HG03045 (cell line): ENCODE measurements at regions not wholly inside any gene's neighbourhood (a gene's known extent, or its start where the extent isn't known, plus 50 kb on each side); places are given as distances from the start of the nearest gene placed in this dataset.

ENCODE experiments used
- ATAC-seq: cut with Tn5 transposase; IDR thresholded peaks from one replicate; pipeline ENCODE4 v1.9.1; 2021; ENCODE audit warnings: mild to moderate bottlenecking, moderate library complexity; ENCODE audit not compliant: unreplicated experiment

DNA sequence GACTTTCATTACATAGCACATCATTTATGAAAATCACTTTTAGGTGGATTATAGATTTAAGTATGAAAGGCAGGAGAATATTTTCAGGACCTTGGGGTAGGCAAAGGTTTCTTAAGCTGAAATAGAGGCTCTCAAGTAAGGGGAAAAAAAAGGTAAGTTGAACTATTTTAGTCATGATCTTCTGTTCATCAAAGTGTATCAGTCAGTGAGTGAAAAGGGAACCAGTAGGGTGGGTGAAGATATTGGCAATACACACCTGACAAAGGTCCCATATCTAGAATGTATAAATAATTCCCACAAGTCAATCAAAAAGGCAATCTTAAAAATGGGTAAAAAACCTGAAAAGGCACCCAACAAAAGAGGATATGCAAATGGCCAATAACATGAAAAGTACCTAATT is 218.6 kb downstream of the KLF13 start:
- ATAC-seq: no peak

DNA sequence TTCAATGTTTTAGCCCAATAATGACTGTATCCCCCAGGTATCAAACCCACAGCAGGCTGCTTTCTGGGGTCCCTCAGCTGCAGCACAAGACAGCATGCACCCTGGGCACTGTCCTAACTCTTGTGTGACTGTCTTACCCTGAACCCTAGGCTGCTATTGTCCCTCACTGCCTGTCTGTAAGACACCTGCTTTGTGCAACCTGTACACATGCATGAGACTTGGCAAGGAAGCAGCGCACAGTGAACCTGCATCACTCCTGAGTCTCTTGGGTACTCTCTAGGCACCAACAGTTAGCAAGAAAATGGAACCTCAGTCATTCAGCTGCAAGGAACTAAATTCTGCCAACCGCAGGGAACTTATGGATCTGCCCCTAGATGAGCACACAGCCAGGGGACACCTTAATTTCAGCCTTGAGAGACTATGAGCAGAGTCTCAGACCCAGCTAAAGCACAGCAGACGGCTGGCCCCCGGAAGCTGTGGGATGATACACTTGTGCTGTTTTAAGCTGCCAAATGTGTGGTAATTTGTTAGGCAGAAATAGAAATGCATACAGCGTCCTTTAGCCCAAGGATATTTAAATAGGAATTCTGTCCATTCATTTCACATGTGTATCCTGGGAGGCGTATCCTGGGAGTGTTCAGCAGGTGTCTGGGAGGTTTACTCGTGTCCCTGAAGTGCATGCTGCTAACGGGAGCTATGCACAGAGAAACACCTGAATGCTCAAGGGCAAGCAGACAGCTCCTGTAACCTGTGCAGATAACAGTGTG is 223.8 kb downstream of the KLF13 start:
- no peak for ATAC-seq

DNA sequence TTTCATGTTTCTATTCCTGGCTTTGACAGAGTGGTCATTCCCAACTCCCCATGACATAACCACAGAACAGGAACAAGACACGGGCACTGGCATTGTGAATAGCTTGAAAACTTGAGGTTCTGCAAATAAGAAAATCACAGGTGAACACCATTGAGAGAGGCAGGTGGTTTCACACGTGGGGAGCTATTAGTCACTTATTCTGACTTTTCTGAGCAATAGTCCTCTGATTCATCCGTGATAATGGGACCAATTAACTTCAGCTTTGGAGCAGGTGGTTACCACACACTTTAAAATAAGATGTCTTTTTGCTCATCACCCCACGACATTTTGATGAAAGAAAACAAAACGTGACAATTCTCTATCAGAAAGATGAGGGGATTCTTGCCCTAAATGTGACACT is 224.7 kb downstream of the KLF13 start:
- ATAC-seq: no peak

DNA sequence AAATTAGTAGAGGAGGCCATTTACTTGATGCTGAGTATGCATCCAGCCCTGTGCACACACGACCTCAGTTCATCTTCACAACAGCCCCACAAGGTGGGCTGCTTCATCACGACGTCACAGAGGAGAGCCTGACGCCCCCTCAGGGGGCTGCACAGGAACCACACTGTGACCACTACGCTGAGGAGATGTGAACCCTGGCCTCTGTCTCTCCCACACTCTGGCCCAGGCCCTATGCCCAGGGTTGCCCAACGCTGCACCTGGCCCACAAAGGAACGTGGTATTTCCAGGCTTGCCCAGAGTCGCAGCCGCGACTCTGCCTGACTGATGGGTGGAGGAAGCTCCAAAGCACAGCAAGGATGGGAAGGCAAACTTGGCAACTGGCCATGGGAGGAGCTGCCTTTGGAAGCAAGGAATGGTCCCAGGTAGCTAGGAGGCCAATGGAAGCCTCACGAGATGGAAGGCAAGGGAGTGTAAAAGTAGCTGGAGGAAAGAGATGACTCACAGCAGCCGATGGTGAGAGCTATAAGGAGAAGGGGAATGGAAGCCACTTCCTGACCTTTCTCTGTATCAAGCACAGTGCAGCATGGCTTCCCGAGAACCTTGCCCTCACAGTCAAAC is 226.0 kb downstream of the KLF13 start:
- no peak for ATAC-seq

DNA sequence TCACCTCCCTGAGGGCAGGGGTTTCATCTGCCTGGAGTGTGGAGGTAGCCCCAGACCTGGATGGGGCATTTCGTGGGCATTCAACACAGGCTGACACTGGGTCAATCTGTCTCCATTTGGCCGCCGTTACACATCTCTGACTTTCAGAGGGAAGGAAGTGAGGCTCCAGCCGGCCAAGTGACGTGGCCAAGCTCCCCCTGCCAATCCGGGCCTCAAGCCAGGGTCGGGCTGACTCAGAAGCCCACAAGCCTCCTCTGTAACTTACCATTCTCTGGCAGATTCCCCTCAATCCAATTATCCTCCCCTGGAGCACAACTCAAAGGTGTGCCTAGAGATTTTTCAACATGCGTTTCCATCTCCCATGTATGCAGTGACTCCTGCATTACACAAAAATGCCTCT is 227.6 kb downstream of the KLF13 start:
- no peak for ATAC-seq

DNA sequence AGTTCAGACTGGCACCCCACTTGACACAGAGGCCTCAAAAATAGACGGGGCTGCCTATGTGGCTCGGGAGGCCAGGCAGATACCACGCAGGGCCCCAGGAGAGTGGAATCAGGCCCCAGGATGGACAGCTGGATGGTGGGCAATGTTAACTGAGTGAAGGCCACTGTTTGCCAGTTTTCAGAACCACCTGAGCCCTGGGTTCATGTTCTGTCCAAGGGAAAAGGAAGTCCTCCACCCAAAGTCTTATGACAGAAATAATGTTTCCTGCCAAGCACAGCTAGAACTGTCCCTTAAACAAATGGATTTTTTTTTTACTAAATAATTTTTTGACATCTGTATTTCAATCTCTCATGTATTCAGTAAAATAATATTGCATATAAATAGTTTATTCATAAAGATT is 228.4 kb downstream of the KLF13 start:
- no peak for ATAC-seq

DNA sequence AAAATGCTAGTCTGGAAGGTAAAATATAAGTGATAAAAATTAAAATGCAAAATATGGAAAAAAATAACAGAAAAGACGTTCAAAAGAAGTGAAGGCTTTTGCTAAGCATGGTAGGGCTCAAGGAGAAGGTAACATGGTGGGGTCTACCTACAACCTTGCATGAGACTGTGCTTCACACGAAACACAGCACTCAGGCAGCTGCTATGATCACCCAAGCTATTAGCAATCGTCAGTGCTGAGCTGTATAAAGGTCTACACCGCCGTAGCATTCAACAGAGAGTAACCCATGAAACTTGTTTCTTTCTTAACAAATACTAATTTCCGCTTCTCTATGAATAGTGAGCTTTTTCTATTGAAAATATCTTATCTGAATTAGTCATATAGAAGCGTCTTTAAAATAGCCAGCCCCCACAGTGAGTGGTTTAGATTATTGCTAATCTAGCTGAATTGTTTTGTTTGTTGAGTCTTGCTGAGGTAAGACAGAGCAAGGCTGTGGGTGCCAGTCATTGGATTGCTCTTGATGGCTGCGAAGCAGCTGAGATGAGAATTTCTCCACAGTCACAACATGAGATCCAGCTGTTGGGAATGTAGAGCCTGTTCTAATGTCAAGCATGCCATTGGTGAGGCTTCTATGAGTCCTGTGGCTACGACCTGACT is 230.0 kb downstream of the KLF13 start:
- no peak for ATAC-seq

DNA sequence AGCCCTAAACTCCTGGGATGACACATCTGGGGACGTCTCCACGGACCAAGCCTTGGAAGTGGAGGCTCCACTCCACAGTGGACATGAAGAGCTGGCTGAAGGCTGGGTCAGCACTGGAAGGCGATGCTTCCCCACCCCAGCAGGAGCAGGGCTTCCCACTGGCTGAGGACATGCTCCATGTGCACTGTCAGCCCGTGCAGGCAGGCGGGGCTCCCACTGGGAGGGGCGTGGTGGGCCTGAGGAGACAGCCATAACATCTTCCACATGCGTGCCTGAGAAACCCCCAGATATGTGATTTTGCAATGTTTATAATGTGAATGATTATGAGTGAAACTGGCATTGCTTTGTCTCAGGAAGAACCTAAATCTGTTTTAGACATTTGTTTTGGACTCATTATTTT is 231.3 kb downstream of the KLF13 start:
- ATAC-seq: no peak

DNA sequence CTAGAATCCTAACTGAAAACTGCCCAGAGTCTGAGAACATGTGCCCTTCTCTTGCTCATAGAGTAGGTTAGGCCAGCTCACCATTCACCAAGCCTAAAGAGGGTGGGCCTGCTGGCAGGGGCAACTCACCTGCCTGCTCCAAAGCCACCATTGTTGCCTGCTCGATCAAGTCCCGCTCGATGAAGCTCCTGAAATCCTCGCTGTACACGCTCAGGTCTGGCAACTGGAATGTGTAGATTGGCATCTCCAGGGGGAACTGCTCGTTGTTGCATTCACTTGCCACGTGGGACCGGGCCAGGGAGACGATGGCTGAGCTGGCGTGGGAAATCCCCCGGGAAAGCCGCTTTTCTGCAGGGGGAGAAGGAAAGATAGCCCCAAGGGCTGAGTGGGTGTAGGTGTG is 232.2 kb downstream of the KLF13 start:
- ATAC-seq: no peak

DNA sequence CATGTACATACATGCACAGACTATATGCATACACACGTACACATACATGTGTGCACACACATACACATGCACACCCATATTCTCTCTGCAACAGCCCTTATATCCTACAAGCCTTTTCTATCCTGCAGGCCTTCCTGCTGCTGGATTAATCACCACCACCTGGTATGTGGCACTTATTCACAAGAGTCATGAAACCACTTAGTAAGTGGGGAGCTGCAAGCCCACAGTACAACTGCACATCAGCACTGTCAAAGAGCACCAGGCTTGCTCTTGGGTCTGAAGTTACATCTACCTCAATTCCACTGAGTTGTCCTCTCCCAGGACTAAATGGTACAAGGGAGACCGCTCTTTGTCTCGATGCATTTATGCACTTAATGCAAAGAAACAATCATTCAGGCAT is 233.2 kb downstream of the KLF13 start:
- ATAC-seq: no peak

DNA sequence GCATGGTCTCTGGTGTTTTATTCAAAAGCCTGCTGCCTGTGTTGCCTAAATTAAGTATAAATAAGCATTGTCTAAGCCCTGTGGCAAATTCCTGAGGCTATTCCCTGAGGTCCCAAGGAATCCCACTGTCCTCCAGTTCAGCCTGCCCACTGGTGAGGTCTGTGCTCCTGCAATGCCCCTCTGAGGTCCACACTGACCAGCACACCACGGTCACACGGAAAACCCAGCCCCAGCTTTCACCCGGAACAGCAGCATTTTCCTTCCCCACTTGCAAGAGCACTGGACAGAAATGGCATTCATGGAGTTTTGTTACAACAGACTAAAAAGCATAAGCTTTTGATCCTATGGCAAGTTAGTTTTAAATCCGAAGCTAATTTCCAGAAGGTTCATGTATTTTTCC is 234.0 kb downstream of the KLF13 start:
- ATAC-seq: no peak

DNA sequence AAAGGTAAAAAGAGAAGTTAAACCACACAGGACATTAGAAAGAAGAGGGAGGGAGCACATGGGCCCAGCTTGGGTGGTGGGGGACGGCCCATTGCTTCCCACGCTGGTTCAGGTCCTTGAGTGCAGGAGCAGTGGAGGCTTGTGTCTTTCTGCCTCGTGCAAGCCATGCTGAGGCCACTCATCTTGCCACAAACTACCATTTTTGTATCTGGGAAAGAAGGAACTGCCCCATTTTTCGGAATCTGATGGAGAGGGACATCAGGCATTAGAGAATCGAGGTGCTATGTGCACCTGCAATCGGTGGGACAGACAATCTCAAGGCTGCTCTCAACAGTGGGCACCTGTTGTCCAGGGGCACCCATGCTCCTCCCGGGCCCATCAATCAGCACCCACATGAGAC is 234.5 kb downstream of the KLF13 start:
- no peak for ATAC-seq

DNA sequence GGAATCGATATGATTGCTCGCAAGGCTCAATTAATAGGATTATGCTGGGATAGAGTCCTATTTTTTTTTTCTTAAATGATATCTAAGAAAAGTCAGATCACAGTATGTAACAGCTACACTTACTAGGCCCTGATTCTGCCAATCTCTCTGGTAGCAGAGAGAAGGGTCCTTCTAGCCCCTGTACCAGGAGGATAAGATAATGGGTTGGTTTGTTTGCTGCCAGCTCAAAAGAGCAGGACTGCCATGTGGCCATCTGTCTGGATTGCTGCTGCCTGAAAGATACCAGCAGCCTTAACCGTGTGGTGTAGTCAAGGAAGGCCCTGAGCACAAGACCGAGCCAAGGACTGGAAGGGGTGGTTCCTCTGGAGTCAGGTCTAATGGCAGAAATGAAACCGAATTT is 236.4 kb downstream of the KLF13 start:
- ATAC-seq: no peak

DNA sequence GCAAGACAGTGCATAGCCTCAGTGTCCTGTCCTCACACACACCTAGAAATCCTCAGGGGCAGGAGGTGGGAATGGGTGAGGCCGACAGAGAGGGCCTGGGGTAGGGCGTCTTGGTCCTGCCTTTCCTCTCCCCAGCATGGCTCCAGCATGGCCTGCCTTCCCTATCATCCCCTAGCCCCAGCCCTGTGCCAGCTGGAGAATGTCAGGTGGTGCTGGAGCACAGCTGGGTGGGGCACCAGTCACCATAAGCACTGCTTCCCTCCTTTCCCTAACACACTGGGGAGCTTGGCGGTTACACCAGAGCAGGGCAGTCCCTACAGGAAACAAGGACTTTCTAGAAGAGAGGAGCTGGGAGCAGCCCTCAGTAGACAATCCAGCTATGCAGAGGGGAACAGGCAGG is 236.8 kb downstream of the KLF13 start:
- no peak for ATAC-seq

DNA sequence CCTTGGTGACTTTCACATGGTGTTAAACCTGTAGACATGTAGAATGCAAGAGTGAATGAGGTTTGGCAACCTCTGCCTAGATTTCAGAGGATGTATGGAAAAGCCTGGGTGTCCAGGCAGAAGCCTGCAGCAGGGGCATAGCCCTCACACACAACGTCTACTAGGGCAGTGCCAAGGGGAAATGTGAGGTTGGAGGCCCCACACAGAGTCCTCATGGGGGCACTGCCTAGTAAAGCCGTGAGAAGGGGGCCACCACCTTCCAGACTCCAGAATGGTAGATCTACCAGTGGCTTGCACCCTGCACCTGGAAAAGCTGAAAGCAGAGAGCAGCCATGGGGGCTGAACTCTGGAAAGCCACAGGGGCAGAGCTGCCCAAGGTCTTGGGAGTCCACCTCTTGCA is 241.2 kb downstream of the KLF13 start:
- ATAC-seq: no peak

DNA sequence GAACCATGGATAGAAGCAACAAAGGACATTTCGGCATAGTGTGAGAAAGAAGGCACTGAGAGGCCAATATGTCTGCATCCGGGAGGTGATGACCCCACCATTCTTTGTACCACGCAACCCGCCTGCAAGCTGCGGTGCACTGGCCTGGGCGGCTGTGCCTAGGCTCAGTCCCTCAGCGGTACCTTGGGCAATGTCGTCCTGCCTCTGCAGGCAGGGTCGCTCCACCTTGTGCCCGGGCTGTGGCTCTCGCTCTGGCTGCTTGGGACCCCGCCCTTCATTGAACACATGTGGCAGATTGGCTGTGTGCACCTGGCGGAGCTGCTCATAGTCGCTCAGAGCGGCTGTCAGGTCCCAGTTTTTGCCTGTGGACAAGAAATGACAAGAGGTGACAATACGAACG is 243.2 kb downstream of the KLF13 start:
- ATAC-seq: no peak

DNA sequence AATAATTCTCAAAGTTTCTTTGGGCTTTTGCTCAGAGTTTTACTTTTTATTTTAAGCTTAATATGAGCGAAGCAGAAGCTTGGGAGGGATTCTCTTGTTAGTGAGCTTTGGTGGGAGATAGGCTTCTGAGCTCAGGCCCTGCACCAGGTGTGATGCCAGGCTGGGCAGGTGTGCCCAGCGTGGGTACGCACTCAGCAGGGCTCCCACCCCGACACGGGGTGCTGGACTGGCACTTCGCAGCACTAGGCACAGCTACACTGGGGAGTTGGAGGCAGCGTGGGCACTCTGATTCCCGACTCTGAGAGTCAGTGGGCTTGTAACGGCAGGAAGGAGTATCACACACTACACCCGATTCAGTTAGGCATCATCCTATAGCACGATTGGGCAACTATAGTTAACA is 244.0 kb downstream of the KLF13 start:
- ATAC-seq: no peak

DNA sequence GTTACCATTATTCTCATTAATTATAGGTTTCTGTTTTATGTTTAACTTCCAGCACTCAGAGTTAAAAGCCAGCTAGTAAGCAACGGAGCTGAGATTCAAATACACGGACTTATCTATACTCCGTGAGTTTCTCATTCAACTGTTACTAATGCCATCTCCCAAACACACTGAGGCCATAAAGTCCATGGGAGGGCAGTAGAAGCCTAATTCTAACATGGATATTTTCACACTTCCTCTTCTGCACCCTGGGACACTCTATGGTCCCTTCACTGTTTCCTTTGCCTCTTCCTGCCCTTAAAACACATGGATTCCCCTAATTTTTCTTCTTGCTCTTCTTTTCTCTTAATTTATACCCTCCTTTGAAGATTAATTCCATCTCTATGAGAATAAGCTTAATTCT is 245.0 kb downstream of the KLF13 start:
- no peak for ATAC-seq

DNA sequence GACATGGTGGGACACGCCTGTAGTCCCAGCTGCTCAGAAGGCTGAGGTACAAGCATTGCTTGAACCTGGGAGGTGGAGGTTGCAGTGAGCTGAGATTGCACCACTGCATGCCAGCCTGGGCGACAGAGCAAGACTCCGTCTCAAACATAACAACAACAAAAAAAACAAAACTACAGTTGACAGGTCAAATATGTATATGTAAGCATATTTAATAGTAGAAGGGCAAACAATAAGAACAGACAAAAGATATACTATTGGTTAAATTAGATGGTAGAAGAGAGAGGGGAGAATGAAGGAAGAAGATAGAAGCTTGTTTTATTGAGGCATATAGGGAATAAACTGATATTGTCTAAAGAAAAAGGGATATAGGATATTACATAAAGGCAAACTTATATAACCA is 247.1 kb downstream of the KLF13 start:
- no peak for ATAC-seq

DNA sequence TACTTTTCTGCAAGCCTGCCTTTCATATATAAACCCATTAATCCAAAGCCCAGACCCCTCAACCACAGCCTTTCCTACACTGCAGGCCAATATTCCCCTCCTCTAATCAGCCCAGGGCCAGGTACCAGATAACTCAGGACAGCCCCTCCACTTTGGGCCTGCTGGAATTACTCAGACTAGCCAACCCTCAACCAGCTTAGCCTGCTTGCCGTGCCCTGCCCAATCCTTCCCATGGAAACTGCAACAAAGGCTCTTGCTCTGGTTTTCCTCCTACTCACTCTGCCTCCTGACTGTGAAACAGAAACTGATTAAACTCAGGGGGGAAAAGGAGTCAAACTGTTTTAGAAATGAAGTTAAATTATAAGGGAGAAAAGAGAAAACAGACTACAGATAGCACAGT is 248.1 kb downstream of the KLF13 start:
- ATAC-seq: no peak

DNA sequence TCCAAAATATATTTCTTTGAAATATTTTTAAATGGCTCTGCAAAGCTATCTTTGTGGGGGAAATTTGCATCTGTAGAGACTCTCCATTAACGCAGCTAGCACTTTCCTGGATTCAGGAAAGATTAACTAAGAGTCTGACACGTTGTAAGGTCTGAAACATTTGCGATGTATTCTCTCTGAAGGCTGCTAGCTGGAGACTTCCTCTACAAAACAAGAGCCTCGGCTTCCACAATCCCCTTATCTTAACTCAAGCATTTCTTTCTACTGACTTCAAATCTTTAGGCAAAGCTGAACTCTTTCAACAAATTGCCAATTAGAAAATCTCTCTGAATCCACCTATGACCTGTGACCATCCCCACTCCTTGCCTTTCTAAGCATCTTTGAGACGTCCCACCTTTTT is 250.5 kb downstream of the KLF13 start:
- ATAC-seq: no peak

DNA sequence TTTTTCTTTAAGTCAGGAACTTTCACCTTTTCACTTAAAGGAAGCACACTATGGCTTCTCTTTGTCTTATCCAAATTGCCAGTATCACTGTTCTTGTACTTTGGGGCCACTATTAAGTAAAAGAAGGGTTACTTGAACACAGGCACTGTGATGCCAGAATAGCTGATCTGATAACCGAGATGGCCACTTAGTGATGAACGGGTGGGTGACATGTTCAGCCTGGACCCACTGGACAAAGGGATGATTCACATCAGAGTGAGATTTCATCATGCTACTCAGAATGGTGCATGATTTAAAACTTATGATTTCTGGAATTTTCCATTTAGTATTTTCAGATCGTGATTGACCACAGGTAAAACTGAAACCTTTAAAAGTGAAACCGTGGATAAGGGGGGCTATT is 252.6 kb downstream of the KLF13 start:
- ATAC-seq: no peak
